Activated CD8-positive, alpha-beta T cell treated with anti-CD3 and anti-CD28 coated beads for 36 hours (primary cell): ENCODE measurements at regions not wholly inside any gene's neighbourhood (a gene's known extent, or its start where the extent isn't known, plus 50 kb on each side); places are given as distances from the start of the nearest gene placed in this dataset.

ENCODE experiments used
- ATAC-seq: fragments of 200-7000 bp; cut with Tn5 transposase; one replicate; pipeline ENCODE4 v1.10.0; 2021; ENCODE audit warnings: mild to moderate bottlenecking, moderate library complexity
- CTCF ChIA-PET: fragments of 350-600 bp; sonication (Branson Sonifier 250); formaldehyde crosslinking; loops from one replicate; lab custom pipeline; 2021; ENCODE audit warnings: antibody characterized with exemption; lab: Charles Lee
- POLR2A ChIA-PET: fragments of 350-600 bp; sonication (Branson Sonifier 250); formaldehyde crosslinking; loops from one replicate; lab custom pipeline; 2021; ENCODE audit warnings: antibody characterized with exemption; lab: Charles Lee
- DNase-seq: peaks from one replicate; pipeline ENCODE4 v3.0.0-alpha.2; 2020
- H3K27ac Mint-ChIP-seq: one replicate; pipeline ENCODE4 v1.8.0; 2021; ENCODE audit warnings: mild to moderate bottlenecking, mixed read lengths
- H3K27me3 Mint-ChIP-seq: one replicate; pipeline ENCODE4 v1.8.0; 2021; ENCODE audit warnings: mixed read lengths
- H3K36me3 Mint-ChIP-seq: one replicate; pipeline ENCODE4 v1.8.0; 2021; ENCODE audit warnings: low read depth, mixed read lengths
- H3K4me1 Mint-ChIP-seq: one replicate; pipeline ENCODE4 v1.8.0; 2021; ENCODE audit warnings: low read depth, mixed read lengths
- H3K4me3 Mint-ChIP-seq: one replicate; pipeline ENCODE4 v1.8.0; 2021; ENCODE audit warnings: mild to moderate bottlenecking, moderate library complexity, mixed read lengths
- H3K9me3 Mint-ChIP-seq: one replicate; pipeline ENCODE4 v1.8.0; 2021; ENCODE audit warnings: mixed read lengths
- CTCF ChIP-seq: fragments of 200-600 bp; IDR thresholded peaks from one replicate; pipeline ENCODE4 v1.8.0; 2022; ENCODE audit warnings: antibody characterized with exemption, mild to moderate bottlenecking
- intact Hi-C: fragments of 100-400 bp; cut with micrococcal nuclease; formaldehyde crosslinking; loops from one replicate; pipeline ENCODE4 v1.10.0; 2022

GRCh38 chr5:74154526-74154925, 486.0 kb downstream of the ENC1 start:
- no peaks in the 10 kb centered on the region for H3K9me3 Mint-ChIP-seq
- POLR2A ChIA-PET, result no interaction called here

GRCh38 chr5:74153255-74153790, 487.2 kb downstream of the ENC1 start:
- intact Hi-C loops, result no loop called here
- H3K36me3 Mint-ChIP-seq, result no peaks in the 10 kb centered on the region

More at GRCh38 chr5:74154526-74154925, 486.0 kb downstream of the ENC1 start:
- DNase-seq, result no peak
- Mint-ChIP-seq H3K27me3 (peaks cover 16% of the 10 kb centered on the region), H3K4me3 (no peak overlapping the region), H3K4me1 (no peaks in the 10 kb centered on the region), H3K36me3 (no peaks in the 10 kb centered on the region), H3K27ac (no peak overlapping the region)
- no peak for ATAC-seq
- CTCF ChIA-PET, result no interaction called here
- intact Hi-C loops, result no loop called here
- no peak for TF ChIP-seq CTCF

GRCh38 chr5:74152625-74153254, 487.8 kb downstream of the ENC1 start:
- Mint-ChIP-seq H3K27ac (no peak overlapping the region), H3K9me3 (no peaks in the 10 kb centered on the region), H3K27me3 (peaks cover 8% of the 10 kb centered on the region), H3K4me1 (no peaks in the 10 kb centered on the region), H3K36me3 (no peaks in the 10 kb centered on the region), H3K4me3 (no peak overlapping the region)
- ATAC-seq (no peak), DNase-seq (no peak)
- ChIA-PET POLR2A (no interaction called here), CTCF (no interaction called here)
- TF ChIP-seq CTCF, result no peak
- intact Hi-C loops, result no loop called here

More at GRCh38 chr5:74153255-74153790, 487.2 kb downstream of the ENC1 start:
- no peak overlapping the region for H3K27ac Mint-ChIP-seq
- ChIA-PET POLR2A (no interaction called here), CTCF (no interaction called here)
- ATAC-seq, result no peak
- H3K4me3 Mint-ChIP-seq, result no peak overlapping the region
- H3K27me3 Mint-ChIP-seq, result peaks cover 10% of the 10 kb centered on the region
- TF ChIP-seq CTCF, result no peak
- no peak for DNase-seq
- no peaks in the 10 kb centered on the region for H3K9me3 Mint-ChIP-seq
- no peaks in the 10 kb centered on the region for H3K4me1 Mint-ChIP-seq

- DNase-seq (no peak), ATAC-seq (no peak)
- intact Hi-C loops, result no loop called here
- ChIA-PET POLR2A (interaction anchor here (0.8 kb wide), 1 partner anchor 28 kb away, joined by 3 read pairs; no protein-coding TSS in a partner anchor), CTCF (interaction anchor here (0.6 kb wide), 1 partner anchor 375 kb away, joined by 3 read pairs; no protein-coding TSS in a partner anchor)
- H3K27me3 Mint-ChIP-seq, result peaks cover 8% of the 10 kb centered on the region
- no peaks in the 10 kb centered on the region for H3K36me3 Mint-ChIP-seq
- H3K9me3 Mint-ChIP-seq, result no peaks in the 10 kb centered on the region
- H3K27ac Mint-ChIP-seq, result no peak overlapping the region
- TF ChIP-seq CTCF, result no peak
- no peak overlapping the region for H3K4me3 Mint-ChIP-seq
- no peaks in the 10 kb centered on the region for H3K4me1 Mint-ChIP-seq
Observed at GRCh38 chr5:74152136-74152535, 488.4 kb downstream of the ENC1 start.

- CTCF ChIA-PET, result no interaction called here
- intact Hi-C loops, result no loop called here
- TF ChIP-seq CTCF, result no peak
Observed at GRCh38 chr5:74149395-74149794, 491.1 kb downstream of the ENC1 start.

More at GRCh38 chr5:74149395-74149794, 491.1 kb downstream of the ENC1 start:
- H3K27me3 Mint-ChIP-seq, result peaks cover 8% of the 10 kb centered on the region
- ATAC-seq (no peak), DNase-seq (no peak)
- POLR2A ChIA-PET, result no interaction called here
- H3K4me1 Mint-ChIP-seq, result no peaks in the 10 kb centered on the region
- no peaks in the 10 kb centered on the region for H3K36me3 Mint-ChIP-seq
- no peak overlapping the region for H3K4me3 Mint-ChIP-seq
- H3K27ac Mint-ChIP-seq, result no peak overlapping the region
- H3K9me3 Mint-ChIP-seq, result no peaks in the 10 kb centered on the region
